ENCODE measurements at regions not wholly inside any gene's neighbourhood (a gene's known extent, or its start where the extent isn't known, plus 50 kb on each side); places are given as distances from the start of the nearest gene placed in this dataset.

DNA sequence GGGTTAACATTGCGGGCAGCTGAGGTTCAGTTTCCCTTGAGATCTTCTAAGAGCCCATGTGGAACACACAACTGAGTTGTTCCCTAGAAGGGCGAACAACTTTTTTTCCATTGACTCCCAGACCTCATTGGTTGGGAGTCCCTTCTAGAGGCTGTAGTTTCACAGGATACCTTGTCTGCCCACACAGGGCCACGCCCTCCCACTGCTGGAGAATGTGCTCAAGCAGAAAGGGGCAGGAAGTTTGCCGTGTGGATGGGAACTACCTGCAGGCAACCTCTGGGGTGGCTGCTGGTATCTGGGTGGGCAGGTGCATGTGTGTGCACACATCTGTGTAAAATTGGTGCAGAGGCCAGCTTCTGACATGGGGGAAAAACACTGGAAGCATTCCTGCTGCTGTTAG, 178.8 kb upstream of the PSMD7 start:
- Histone ChIP-seq H3K4me2 (ENCODE audit: insufficient read depth in 1 of 2, low read depth in 2 of 2, low read length in 2 of 2) (no peak overlapping the region), H2BK12ac (ENCODE audit: low read depth, low read length) (no peak overlapping the region), H3K18ac (ENCODE audit: extremely low read depth, low read length) (no peak overlapping the region), H4K91ac (replicated peaks; ENCODE audit: insufficient read length, low read length) (no peak overlapping the region), H3K27me3 (replicated peaks in 1 of 4; ENCODE audit: control insufficient read depth in 3 of 4, extremely low read depth in 1 of 4, insufficient read depth in 3 of 4, low read length in 3 of 4) (no peaks in the 10 kb centered on the region), H3K4ac (replicated peaks; ENCODE audit: insufficient read length, low read depth, low read length) (no peak overlapping the region), H3K4me3 (ENCODE audit: extremely low read depth in 1 of 4, insufficient read depth in 2 of 4, low read depth in 3 of 4, low read length in 4 of 4) (no peak overlapping the region), H3K14ac (ENCODE audit: insufficient read length) (no peak overlapping the region), H4K5ac (ENCODE audit: insufficient read length, low read depth, low read length) (no peak overlapping the region), H3K36me3 (ENCODE audit: control insufficient read depth in 2 of 4, insufficient read depth in 4 of 4, low read length in 3 of 4) (no peaks in the 10 kb centered on the region), H3K79me1 (ENCODE audit: low read depth, low read length) (no peaks in the 10 kb centered on the region), H4K20me1 (replicated peaks in 1 of 2; ENCODE audit: control insufficient read depth in 1 of 2, insufficient read depth in 2 of 2, low read length in 2 of 2) (no peaks in the 10 kb centered on the region), H3K23ac (ENCODE audit: insufficient read length) (no peak overlapping the region), H3K9ac (replicated peaks in 1 of 4; ENCODE audit: extremely low read depth in 1 of 4, low read depth in 3 of 4, low read length in 3 of 4) (no peak overlapping the region), H2BK20ac (ENCODE audit: low read length) (no peak overlapping the region), H3K23me2 (ENCODE audit: low read depth, low read length) (no peaks in the 10 kb centered on the region), H2BK120ac (replicated peaks; ENCODE audit: low read depth, low read length) (no peak overlapping the region), H2BK5ac (ENCODE audit: low read depth, low read length) (no peak overlapping the region), H2BK15ac (ENCODE audit: low read length) (no peak overlapping the region), H3K4me1 (replicated peaks in 1 of 4; ENCODE audit: control insufficient read depth in 3 of 4, insufficient read depth in 4 of 4, low read length in 3 of 4) (no peaks in the 10 kb centered on the region), H2AK5ac (ENCODE audit: low read depth, low read length) (no peak overlapping the region), H3K56ac (replicated peaks; ENCODE audit: insufficient read length, low read depth, low read length) (no peak overlapping the region), H3K79me2 (ENCODE audit: control insufficient read depth in 1 of 2, insufficient read depth in 2 of 2, low read length in 2 of 2) (no peaks in the 10 kb centered on the region), H3K27ac (ENCODE audit: low read depth, low read length) (no peak overlapping the region), H3K9me3 (ENCODE audit: insufficient read depth in 2 of 2, low read depth in 1 of 2, low read length in 1 of 2) (no peaks in the 10 kb centered on the region), H2AFZ (ENCODE audit: low read length) (no peak overlapping the region), H4K8ac (ENCODE audit: extremely low read depth, insufficient read depth, low read length) (no peak overlapping the region)
- TF ChIP-seq CHD2 (IDR thresholded peaks at IDR 0.05; ENCODE audit: low read length): no peak
- no peak for TF ChIP-seq BRCA1 (IDR thresholded peaks at IDR 0.05; ENCODE audit: low read depth, low read length)
- TF ChIP-seq HDAC6 (IDR thresholded peaks at IDR 0.05; ENCODE audit: low read depth, low read length): no peak
- TF ChIP-seq KDM5A (IDR thresholded peaks at IDR 0.05; ENCODE audit: low read length): no peak
- no peak for TF ChIP-seq POLR2AphosphoS5 (IDR thresholded peaks at IDR 0.05; ENCODE audit: low read depth, low read length)
- no peak for TF ChIP-seq KDM4A (IDR thresholded peaks at IDR 0.05; ENCODE audit: low read depth, low read length, severe bottlenecking)
- no peak for TF ChIP-seq RBBP5 (IDR thresholded peaks at IDR 0.05; ENCODE audit: borderline replicate concordance, low read depth, low read length)
- no peak for TF ChIP-seq ZNF274 (IDR thresholded peaks at IDR 0.05; ENCODE audit: borderline replicate concordance, extremely low read depth, low read length)
- no peak for TF ChIP-seq CREB1 (IDR thresholded peaks at IDR 0.05)
- TF ChIP-seq JUN (IDR thresholded peaks at IDR 0.05; ENCODE audit: low read depth, low read length): no peak
- no peak for TF ChIP-seq MAFK (IDR thresholded peaks at IDR 0.05; ENCODE audit: low read depth, low read length)
- DNase-seq (ENCODE audit: low read depth in 1 of 2, low spot score in 2 of 2) (no peak), FAIRE-seq (no peak)
- CTCF ChIA-PET (ENCODE audit: partially characterized antibody): interaction anchor here (1.3 to 1.6 kb wide), 2 partner anchors 10 to 109 kb away, joined by 4 to 11 read pairs; no protein-coding TSS in a partner anchor
- POLR2A ChIA-PET (ENCODE audit: partially characterized antibody): no interaction called here
- 84% methylated on average over 4 of the region's 4 CpGs; no CpG with 5 or more reads in 1 of the 2 experiments for WGBS, 2 experiments (ENCODE audit: extremely low coverage in 1 of 2, insufficient coverage in 1 of 2, insufficient read length in 1 of 2, insufficient replicate concordance in 2 of 2, low coverage in 1 of 2, low lambda C conversion rate in 2 of 2, missing lambda C conversion rate in 1 of 2)

Measured in H1 (cell line).